WTC11 (cell line): ENCODE measurements at regions not wholly inside any gene's neighbourhood (a gene's known extent, or its start where the extent isn't known, plus 50 kb on each side); places are given as distances from the start of the nearest gene placed in this dataset.
"Not testable (repeated sequence)": the region's sequence is repeated elsewhere in the genome, so short reads cannot be mapped to it uniquely, and the experiment has no call there.

Source experiments
- ATAC-seq: fragments of 200-7000 bp; cut with Tn5 transposase; 2 replicates; pipeline ENCODE4 v1.10.0; 2021; ENCODE audit warnings: mild to moderate bottlenecking, moderate library complexity
- CTCF ChIA-PET: fragments of 300-600 bp; sonication (Branson Sonifier 250); formaldehyde crosslinking; loops from one replicate; lab custom pipeline; 2021; ENCODE audit warnings: antibody characterized with exemption; lab: Charles Lee
- POLR2A ChIA-PET: fragments of 350-600 bp; sonication (Branson Sonifier 250); formaldehyde crosslinking; loops from one replicate; lab custom pipeline; 2021; ENCODE audit warnings: antibody characterized with exemption; lab: Charles Lee
- DNase-seq: peaks from one replicate; pipeline ENCODE4 v3.0.0; 2021; ENCODE audit warnings: low spot score
- H3K27ac Mint-ChIP-seq: 2 replicates; pipeline ENCODE4 v1.8.0; 2021; ENCODE audit warnings: mixed read lengths
- H3K27me3 Mint-ChIP-seq: 2 replicates; pipeline ENCODE4 v1.8.0; 2021; ENCODE audit warnings: low read depth, mild to moderate bottlenecking, moderate library complexity, mixed read lengths
- H3K36me3 Mint-ChIP-seq: 2 replicates; pipeline ENCODE4 v1.8.0; 2021; ENCODE audit warnings: mixed read lengths
- H3K4me1 Mint-ChIP-seq: 2 replicates; pipeline ENCODE4 v1.8.0; 2022; ENCODE audit warnings: mixed read lengths
- H3K4me3 Mint-ChIP-seq: 2 replicates; pipeline ENCODE4 v1.8.0; 2021; ENCODE audit warnings: mild to moderate bottlenecking, moderate library complexity, mixed read lengths
- H3K9me3 Mint-ChIP-seq: 2 replicates; pipeline ENCODE4 v1.8.0; 2021; ENCODE audit warnings: mixed read lengths
- ATF2 ChIP-seq: sonication (generic); formaldehyde crosslinking; IDR thresholded peaks from 2 replicates; pipeline ENCODE4 v1.8.1; 2022; ENCODE audit warnings: low read depth, missing genetic modification reagents, borderline replicate concordance
- E2F4 ChIP-seq: sonication (generic); formaldehyde crosslinking; IDR thresholded peaks from 2 replicates; pipeline ENCODE4 v1.8.1; 2022; ENCODE audit warnings: low read depth, mild to moderate bottlenecking, moderate library complexity, missing genetic modification reagents, borderline replicate concordance
- ELF4 ChIP-seq: sonication (generic); formaldehyde crosslinking; IDR thresholded peaks from 2 replicates; pipeline ENCODE4 v1.8.1; 2022; ENCODE audit warnings: low read depth, mild to moderate bottlenecking, moderate library complexity, missing genetic modification reagents
- ETV6 ChIP-seq: sonication (generic); formaldehyde crosslinking; IDR thresholded peaks from 2 replicates; pipeline ENCODE4 v1.8.1; 2022; ENCODE audit warnings: mild to moderate bottlenecking, missing genetic modification reagents
- GABPB1 ChIP-seq: sonication (generic); formaldehyde crosslinking; IDR thresholded peaks from 2 replicates; pipeline ENCODE4 v1.8.1; 2023; ENCODE audit warnings: mild to moderate bottlenecking, missing genetic modification reagents
- GRHL2 ChIP-seq: fragments of 250-450 bp; sonication (Bioruptor Pico); IDR thresholded peaks from 2 replicates; pipeline ENCODE4 v1.8.0; 2022; ENCODE audit warnings: mild to moderate bottlenecking, moderate library complexity; ENCODE audit not compliant: insufficient replicate concordance, severe bottlenecking
- NFATC4 ChIP-seq: fragments of 250-450 bp; sonication (Bioruptor Pico); IDR thresholded peaks from 2 replicates; pipeline ENCODE4 v1.9.0; 2021; ENCODE audit warnings: mild to moderate bottlenecking
- NR3C1 ChIP-seq: sonication (generic); formaldehyde crosslinking; conservative IDR thresholded peaks from 2 replicates; pipeline ENCODE4 v1.8.1; 2023; ENCODE audit warnings: low read depth, mild to moderate bottlenecking, missing genetic modification reagents
- SMAD4 ChIP-seq: sonication (generic); formaldehyde crosslinking; IDR thresholded peaks from 2 replicates; pipeline ENCODE4 v1.8.0; 2022; ENCODE audit warnings: mild to moderate bottlenecking, missing genetic modification reagents
- SOX15 ChIP-seq: fragments of 250-450 bp; sonication (Bioruptor Pico); IDR thresholded peaks from 2 replicates; pipeline ENCODE4 v1.9.0; 2021; ENCODE audit warnings: mild to moderate bottlenecking
- TEAD1 ChIP-seq: sonication (generic); formaldehyde crosslinking; IDR thresholded peaks from 2 replicates; pipeline ENCODE4 v1.8.0; 2022; ENCODE audit warnings: mild to moderate bottlenecking, missing genetic modification reagents
- TF ChIP-seq, protein P1 (sequence below): sonication (generic); formaldehyde crosslinking; IDR thresholded peaks from 2 replicates; pipeline ENCODE4 v1.8.1; 2023; ENCODE audit warnings: mild to moderate bottlenecking, missing genetic modification reagents
- TF ChIP-seq, protein P2 (sequence below): sonication (generic); formaldehyde crosslinking; IDR thresholded peaks from 2 replicates; pipeline ENCODE4 v1.8.1; 2023; ENCODE audit warnings: mild to moderate bottlenecking, moderate library complexity, missing genetic modification reagents
- TF ChIP-seq, protein P3 (sequence below): sonication (generic); formaldehyde crosslinking; IDR thresholded peaks from 2 replicates; pipeline ENCODE4 v1.8.0; 2022; ENCODE audit warnings: missing genetic modification reagents

GRCh38 chr11:101786421-101786820 lies 128.4 kb upstream of the CEP126 start:
- Mint-ChIP-seq H3K9me3 (peaks cover 34% of the 10 kb centered on the region), H3K4me1 (no peaks in the 10 kb centered on the region), H3K36me3 (peaks cover 5% of the 10 kb centered on the region), H3K27ac (no peak overlapping the region), H3K4me3 (no peak overlapping the region), H3K27me3 (no peaks in the 10 kb centered on the region)
- POLR2A ChIA-PET = no interaction called here
- DNase-seq (no peak), ATAC-seq (no peak)
- CTCF ChIA-PET = no interaction called here
- TF ChIP-seq NR3C1 (CRISPR knock-in tag) (no peak), GRHL2 (CRISPR knock-in tag) (no peak), ATF2 (CRISPR knock-in tag) (no peak), NFATC4 (CRISPR knock-in tag) (no peak), SOX15 (CRISPR knock-in tag) (no peak), ELF4 (no peak), GABPB1 (CRISPR knock-in tag) (no peak), TEAD1 (CRISPR knock-in tag) (no peak)
- TF ChIP-seq, protein P1, sequence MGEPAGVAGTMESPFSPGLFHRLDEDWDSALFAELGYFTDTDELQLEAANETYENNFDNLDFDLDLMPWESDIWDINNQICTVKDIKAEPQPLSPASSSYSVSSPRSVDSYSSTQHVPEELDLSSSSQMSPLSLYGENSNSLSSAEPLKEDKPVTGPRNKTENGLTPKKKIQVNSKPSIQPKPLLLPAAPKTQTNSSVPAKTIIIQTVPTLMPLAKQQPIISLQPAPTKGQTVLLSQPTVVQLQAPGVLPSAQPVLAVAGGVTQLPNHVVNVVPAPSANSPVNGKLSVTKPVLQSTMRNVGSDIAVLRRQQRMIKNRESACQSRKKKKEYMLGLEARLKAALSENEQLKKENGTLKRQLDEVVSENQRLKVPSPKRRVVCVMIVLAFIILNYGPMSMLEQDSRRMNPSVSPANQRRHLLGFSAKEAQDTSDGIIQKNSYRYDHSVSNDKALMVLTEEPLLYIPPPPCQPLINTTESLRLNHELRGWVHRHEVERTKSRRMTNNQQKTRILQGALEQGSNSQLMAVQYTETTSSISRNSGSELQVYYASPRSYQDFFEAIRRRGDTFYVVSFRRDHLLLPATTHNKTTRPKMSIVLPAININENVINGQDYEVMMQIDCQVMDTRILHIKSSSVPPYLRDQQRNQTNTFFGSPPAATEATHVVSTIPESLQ (CRISPR knock-in tag) = no peak
- TF ChIP-seq, protein P2, sequence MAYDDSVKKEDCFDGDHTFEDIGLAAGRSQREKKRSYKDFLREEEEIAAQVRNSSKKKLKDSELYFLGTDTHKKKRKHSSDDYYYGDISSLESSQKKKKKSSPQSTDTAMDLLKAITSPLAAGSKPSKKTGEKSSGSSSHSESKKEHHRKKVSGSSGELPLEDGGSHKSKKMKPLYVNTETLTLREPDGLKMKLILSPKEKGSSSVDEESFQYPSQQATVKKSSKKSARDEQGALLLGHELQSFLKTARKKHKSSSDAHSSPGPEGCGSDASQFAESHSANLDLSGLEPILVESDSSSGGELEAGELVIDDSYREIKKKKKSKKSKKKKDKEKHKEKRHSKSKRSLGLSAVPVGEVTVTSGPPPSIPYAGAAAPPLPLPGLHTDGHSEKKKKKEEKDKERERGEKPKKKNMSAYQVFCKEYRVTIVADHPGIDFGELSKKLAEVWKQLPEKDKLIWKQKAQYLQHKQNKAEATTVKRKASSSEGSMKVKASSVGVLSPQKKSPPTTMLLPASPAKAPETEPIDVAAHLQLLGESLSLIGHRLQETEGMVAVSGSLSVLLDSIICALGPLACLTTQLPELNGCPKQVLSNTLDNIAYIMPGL (CRISPR knock-in tag) = no peak

DNA sequence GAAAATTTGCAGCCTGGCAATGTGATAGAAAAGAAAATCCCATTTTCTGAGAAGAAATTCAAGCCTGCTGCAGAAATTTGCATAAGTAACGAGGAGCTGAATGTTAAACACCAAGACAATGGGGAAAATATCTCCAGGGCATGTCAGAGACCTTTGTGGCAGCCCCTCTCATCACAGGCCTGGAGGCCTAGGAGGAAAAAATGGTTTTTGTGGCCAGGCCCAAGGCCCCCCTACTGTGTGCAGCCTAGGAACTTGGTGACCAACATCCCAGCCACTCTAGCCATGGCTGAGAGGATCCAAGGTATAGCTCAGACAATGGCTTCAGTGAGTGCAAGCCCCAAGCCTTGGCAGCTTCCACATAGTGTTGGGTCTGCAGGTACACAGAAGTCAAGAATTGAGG lies 135.6 kb upstream of the CEP126 start:
- H3K4me1 Mint-ChIP-seq, H3K27me3 Mint-ChIP-seq, POLR2A ChIA-PET, H3K27ac Mint-ChIP-seq, H3K4me3 Mint-ChIP-seq, CTCF ChIA-PET, DNase-seq, ATAC-seq: not testable (repeated sequence)
- H3K36me3 Mint-ChIP-seq = peaks cover 37% of the 10 kb centered on the region
- peaks cover 69% of the 10 kb centered on the region for H3K9me3 Mint-ChIP-seq

DNA sequence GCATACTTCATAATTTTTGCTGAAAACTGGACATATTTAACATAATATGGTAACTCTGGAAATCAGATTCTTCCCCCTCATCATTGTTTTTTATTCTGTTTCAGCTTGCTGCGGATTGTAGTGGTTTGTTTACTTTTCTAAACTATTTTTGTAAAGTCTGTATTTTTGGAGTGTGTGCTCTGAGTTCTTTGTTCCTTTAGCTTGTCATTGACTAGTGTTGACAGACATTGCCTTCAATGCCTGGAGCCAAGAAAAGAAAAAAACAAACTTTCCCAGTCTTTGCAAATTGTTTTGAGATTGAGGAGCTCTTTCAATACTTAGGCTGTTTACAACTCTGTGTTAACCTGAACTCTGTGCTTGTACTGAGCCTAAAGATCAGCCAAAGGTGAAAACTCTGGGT lies 137.3 kb upstream of the CEP126 start:
- H3K4me1 Mint-ChIP-seq = 0 out of 2 replicates have a peak, but pooled peaks cover 4% of the 10 kb centered on the region
- no peak for DNase-seq
- peaks cover 2% of the 10 kb centered on the region; the same call in 1 of the 2 replicates for H3K27me3 Mint-ChIP-seq
- H3K4me3 Mint-ChIP-seq = no peak overlapping the region
- POLR2A ChIA-PET = no interaction called here
- H3K36me3 Mint-ChIP-seq = peaks cover 37% of the 10 kb centered on the region
- TF ChIP-seq E2F4 (CRISPR knock-in tag) = no peak
- TF ChIP-seq ETV6 (CRISPR knock-in tag) = no peak
- TF ChIP-seq, protein P3, sequence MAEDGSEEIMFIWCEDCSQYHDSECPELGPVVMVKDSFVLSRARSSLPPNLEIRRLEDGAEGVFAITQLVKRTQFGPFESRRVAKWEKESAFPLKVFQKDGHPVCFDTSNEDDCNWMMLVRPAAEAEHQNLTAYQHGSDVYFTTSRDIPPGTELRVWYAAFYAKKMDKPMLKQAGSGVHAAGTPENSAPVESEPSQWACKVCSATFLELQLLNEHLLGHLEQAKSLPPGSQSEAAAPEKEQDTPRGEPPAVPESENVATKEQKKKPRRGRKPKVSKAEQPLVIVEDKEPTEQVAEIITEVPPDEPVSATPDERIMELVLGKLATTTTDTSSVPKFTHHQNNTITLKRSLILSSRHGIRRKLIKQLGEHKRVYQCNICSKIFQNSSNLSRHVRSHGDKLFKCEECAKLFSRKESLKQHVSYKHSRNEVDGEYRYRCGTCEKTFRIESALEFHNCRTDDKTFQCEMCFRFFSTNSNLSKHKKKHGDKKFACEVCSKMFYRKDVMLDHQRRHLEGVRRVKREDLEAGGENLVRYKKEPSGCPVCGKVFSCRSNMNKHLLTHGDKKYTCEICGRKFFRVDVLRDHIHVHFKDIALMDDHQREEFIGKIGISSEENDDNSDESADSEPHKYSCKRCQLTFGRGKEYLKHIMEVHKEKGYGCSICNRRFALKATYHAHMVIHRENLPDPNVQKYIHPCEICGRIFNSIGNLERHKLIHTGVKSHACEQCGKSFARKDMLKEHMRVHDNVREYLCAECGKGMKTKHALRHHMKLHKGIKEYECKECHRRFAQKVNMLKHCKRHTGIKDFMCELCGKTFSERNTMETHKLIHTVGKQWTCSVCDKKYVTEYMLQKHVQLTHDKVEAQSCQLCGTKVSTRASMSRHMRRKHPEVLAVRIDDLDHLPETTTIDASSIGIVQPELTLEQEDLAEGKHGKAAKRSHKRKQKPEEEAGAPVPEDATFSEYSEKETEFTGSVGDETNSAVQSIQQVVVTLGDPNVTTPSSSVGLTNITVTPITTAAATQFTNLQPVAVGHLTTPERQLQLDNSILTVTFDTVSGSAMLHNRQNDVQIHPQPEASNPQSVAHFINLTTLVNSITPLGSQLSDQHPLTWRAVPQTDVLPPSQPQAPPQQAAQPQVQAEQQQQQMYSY (CRISPR knock-in tag) = no peak
- TF ChIP-seq, protein P2 (CRISPR knock-in tag) = no peak
- no peak for TF ChIP-seq SMAD4 (CRISPR knock-in tag)
- H3K27ac Mint-ChIP-seq = no peak overlapping the region
- no peak for ATAC-seq
- peaks cover 52% of the 10 kb centered on the region for H3K9me3 Mint-ChIP-seq
- CTCF ChIA-PET = no interaction called here
